Stimulated activated CD8-positive, alpha-beta memory T cell treated with anti-CD3 and anti-CD28 coated beads, Interleukin-7, amount 100 ng/mL, for 48 hours (primary cell): ENCODE measurements at regions not wholly inside any gene's neighbourhood (a gene's known extent, or its start where the extent isn't known, plus 50 kb on each side); places are given as distances from the start of the nearest gene placed in this dataset.
"Not testable (repeated sequence)": the region's sequence is repeated elsewhere in the genome, so short reads cannot be mapped to it uniquely, and the experiment has no call there.

Experiments
- DNase-seq, 2 donors: peaks; one replicate each; pipeline ENCODE4 v3.0.0-alpha.2; 2020; ENCODE audit warnings: low read depth in 1 of 2; ENCODE audit errors: extremely low read depth in 1 of 2

DNA sequence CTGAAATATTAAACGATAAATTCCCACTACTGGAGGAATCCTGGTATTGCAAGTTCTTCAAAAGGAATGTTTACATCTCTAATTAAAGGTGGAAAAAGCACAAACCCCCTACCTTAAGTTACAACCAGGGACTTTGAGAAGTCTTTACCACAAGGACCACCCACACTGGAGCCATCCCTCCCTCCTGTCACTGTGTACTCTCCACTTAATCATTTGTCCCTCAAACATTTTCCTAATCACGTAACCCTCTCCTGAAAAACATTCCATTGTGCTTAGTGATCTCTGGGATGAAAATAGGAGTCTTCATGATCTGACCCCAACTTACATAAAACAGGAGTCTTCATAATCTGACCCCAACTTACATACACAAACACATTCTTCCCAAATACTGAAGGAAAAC, 85.7 kb downstream of the SUCLG1 start:
- no peak for DNase-seq

DNA sequence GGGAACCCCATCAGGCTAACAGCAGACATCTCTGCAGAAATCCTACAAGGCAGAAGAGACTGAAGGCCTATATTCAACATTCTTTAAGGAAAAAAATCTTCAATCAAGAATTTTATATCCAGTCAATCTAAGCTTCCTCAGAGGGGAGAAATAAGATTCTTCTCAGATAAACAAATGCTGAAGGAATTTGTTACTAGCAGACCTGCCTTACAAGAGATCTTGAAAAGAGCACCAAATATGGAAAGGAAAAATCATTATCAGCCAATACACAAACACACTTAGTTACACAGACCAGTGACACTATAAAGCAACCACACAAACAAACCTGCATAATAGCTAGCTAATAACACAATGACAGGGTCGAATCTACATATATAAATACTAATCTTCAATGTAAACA, 96.5 kb downstream of the SUCLG1 start:
- no peak for DNase-seq

DNA sequence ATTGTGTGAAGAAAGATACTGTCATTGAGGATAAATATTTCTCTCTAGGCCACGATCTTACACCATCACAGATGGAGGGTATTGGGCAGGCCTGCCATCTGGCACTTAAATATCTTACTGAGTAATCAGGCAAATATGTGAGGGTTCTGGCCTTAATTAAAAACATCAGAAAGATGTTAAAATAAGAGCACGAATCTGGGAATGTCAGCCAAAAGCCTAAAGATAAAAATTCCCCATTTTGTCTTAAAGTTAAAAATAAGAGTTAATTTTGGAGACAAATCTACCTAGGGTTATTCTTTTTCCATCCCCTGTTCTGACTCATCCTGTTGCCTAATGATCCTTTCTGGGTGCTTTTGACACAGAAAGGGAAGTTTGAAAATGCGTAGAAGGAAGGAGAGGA, 121.0 kb downstream of the SUCLG1 start:
- no peak for DNase-seq

DNA sequence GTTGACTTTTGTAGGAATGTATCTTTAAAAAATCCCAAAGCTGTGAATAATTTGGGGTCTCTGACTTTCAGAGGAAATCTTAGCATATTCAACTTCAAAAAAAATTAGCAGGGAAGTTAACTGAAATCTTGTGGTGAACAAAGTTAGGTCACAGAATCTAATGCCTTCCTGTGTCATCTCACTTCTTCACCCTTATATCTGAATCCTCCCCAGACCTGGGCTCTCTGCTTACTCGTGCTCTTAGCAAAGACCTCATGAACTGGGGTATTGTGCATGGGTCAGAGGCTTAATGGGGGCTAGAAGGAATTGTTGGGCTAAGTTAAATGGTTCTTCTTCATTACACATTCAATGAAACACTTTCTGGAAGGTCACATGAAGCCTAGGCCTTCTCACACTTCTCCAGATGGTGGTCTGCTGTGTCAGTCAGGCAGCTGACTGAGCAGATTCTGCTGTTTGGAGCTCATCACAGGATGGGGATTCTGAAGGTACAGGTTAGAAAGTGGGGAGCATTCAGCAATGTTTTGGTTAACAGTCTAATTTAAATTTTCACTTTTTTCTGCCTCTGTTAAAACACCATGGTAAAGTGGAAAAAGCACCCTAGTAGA, 131.3 kb downstream of the SUCLG1 start:
- no peak for DNase-seq

DNA sequence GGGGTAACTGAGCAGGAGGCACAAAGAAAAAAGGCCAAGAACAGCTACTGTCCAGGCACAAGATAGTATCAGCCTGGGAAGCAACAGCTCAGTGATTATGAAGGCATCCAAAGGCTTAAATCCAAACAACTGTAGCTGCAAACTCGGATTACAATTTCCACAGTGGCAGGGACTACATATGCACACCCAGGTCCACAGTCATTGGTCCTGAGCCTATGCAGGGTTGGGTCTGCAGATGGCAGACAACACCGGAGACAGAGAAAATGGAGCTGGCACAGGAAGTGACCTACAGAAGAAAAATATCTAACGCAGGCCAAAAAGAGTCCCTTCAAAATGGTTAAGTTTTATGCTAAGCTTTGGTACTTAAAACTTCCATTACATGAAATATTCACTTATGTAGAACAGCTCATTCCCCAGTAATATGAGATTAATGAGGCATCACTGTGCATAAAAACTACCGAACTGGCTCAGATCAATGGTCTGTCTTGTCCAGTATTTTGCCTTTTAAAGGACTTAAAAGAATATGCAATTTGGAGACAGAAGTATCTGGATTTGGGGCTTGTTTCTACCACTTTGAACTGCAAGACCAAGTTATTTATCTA, 132.1 kb downstream of the SUCLG1 start:
- no peak for DNase-seq

DNA sequence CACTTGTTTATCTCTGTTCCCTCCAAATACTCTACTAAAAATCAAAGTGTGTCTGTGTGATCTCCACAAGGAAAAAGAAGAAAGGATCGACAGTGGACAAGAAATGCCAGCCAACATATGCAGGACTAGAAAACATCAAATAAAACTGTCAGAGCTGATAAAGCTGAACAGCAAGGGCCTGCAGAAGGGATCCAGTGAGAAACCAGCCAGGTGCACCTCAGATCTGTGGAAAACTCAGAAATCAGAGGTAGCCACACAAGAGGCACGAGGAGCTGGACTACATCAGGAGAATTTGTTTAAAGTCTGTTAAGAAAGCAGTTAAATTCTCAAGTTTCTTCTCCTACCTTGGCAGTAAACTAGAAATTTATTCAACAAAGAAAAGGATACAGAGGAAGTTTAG, 135.2 kb downstream of the SUCLG1 start:
- DNase-seq: no peak

DNA sequence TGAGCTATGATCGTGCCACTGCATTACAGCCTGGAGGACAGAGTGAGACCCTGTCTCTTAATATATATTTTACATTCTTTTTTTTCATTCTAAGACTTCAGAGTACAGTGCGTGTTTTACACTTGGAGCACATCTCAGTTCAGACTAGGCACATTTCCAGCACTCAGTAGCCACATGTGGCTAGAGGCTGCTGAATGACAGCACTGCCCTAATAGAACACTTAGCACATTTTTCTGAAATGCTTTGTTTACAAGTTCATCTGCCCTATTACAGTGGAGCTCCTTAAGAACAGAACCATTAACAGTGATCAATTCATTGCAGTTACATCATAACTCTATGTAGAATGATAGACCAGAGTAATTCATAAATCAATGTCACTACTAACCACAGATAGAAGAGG, 138.1 kb downstream of the SUCLG1 start:
- no peak for DNase-seq

DNA sequence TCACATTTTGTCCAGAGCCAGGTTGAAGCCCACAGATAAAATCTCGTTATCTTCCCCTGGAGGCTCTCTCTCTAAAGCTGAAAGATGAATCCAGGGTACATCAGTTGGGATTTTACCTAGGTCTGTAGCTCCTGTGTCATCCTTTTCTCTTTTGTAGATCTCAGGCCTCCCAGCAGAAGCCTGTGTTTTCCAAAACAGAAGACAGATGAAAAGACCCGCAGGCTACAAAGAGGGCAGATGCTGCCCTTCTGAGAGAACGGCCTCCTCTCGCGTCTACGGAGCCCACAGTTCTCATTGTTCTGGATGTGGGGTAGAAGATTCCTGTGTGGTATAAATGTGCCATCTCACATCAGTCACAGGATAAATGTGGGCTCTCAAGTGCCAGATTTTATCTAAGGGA, 139.5 kb downstream of the SUCLG1 start:
- no peak for DNase-seq

DNA sequence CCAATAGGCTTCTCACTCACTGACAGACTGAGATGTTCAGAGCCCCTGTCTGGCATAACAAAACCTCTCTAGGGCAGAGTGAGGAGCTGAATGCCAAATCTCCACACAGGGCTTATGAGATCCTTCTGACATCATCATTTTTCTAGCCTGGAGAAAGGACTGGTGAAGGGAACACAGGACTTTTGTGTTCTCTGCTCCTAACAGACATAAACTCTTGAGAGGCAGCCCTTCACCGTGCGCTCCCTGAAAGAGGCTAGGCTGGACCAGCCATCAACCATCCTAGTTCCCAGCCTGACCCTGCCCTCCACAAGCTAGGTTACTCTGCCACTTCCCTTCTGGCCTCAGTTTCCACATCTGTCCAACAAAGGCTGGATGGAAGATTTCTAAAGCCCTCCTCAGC, 141.9 kb downstream of the SUCLG1 start:
- no peak for DNase-seq

DNA sequence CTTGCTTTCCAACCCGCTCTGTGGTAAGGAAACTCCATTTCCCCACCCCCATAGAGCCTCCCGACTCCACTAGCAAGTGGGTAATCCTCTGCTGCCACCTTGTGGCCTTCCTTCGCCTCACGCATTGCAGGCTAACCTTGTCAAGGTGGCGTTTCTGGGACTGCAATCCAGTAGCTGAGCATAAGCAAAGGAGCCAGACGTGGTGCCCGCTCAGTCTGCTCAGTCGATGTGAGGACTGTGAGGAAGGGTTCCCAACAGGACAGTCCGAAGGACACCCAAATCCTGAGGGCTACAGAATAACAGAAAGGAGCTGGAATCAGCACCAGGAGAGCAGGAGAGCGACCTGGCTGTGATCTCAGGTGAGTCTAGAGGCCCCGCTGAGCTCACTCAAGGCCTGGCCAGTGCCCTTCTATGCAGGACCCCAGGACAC, 144.2 kb downstream of the SUCLG1 start:
- DNase-seq: peak; percentile 52 to 70

DNA sequence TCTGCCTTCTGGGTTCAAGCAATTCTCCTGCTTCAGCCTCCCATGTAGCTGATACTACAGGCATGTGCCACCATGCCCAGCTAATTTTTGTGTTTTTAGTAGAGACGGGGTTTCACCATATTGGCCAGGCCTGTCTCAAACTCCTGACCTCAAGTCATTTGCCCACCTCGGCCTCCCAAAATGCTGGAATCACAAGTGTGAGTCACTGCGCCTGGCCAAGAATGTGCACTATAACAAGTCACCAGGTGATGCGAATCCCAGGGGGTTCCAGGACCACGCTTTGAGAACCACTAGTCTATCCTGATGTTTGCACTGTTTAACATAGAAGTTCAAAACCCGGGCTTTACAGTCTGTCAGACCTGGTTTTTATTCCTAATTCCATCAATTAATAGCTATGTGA, 144.8 kb downstream of the SUCLG1 start:
- DNase-seq: no peak

DNA sequence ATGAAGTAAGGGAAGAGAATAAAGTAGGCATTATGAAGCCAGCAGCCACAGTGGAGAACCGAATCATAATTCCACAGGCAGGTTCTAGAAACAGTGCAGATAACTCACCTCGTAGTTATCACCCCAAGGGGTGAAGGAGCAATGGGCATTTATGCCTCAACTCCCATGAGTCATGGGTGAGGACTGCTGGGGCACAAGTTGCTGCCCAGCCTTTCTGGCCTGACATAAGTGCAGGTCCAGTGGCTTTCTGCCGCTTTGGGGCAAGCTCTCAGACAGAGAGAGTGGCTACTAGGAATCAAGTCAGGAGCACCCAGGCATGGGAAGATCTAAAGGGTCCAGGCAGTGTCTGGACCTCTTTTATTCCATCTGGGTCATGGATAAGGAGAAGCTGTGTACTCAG, 149.8 kb downstream of the SUCLG1 start:
- no peak for DNase-seq

DNA sequence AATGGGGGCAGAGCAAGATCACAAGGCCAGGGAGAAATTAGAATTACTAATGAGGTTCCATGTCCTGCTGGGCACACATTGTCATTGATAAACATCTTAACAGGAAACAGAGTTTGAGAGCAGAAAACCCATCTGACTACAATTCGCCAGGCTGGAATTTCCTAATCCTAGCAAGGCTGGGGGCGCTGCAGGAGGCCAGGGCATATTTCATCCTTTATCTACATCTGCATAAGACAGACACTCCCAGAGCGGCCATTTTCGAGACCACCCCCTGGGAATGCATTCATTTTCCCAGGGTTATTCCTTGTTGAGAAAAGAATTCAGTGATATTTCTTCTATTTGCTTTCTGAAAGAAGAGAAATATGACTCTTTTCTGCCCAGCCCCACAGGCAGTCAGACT, 152.7 kb downstream of the SUCLG1 start:
- no peak for DNase-seq

DNA sequence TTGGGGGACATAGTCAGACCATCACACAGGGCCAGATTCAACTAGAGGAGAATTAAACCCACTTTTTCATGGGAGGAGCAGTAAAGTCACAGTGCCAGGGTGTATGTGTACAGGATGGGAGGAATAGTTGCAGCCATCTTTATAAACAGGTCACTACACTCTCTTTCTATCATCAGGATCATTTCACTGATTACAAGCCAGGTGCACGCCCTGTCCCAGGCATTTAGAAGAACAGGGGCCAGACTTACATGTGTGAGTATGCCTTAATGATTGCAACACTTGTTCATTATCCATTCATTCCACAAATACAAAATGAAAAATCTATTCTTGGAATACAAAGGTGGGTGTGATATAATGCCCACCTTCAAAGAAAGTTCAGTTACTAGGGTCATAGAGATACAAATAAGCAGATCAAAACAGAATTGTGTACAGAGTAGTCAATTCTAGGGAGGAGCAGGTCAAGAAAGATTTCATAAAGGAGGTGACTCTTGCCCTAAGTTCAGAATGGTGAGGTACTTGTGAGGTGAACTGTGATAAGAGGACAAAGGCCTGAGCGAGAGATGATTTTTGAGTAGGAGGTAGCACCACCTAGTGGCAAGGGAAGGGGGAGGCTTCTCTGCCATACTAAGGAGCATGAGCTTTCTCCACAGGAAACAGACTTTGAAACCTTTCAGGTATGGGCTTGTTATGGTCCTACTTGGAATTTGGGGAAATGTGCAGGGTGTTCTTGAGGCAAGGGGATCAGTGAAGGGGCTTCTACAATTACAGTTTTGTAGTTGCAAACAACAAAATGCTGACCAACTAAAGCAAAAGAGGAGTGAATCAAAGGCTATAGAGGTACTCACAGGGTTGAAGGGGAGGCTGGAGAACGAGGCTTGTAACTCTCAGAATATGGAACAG, 156.3 kb downstream of the SUCLG1 start:
- no peak for DNase-seq

DNA sequence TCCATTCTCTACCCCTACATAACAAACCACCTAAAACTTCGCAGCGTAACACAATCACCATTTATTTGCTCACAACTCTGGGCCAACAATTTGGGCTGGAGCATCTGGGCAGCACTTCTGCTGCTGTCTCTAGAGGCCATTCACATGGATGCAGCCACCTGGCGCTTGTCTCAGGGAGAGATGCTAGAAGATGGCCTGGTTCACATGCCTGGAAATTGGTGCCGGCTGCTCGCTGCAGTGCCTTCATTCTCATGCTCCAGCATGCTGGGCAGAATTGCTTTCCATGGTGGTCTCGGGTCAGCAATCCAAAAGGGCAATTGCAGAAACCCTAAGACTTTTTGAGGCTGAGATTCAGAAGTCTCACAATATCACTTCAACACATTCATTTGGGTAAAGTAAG, 157.4 kb downstream of the SUCLG1 start:
- DNase-seq: no peak

DNA sequence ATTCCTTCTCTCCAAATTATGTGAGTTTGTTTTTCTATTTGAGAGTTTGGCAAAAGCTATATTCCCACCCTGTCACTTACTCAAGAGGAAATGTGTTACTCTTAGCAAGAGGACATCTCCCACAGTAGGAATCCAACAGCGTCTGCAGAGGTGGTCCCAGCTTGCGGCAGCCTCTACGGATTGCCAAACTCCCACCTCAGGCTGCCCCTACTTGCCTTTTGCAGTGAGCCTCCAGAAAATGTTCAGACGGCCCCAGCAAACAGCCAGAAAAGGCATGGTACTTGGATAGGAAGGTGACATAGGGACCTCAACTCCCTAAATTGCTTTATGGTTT, 158.4 kb downstream of the SUCLG1 start:
- no peak for DNase-seq

DNA sequence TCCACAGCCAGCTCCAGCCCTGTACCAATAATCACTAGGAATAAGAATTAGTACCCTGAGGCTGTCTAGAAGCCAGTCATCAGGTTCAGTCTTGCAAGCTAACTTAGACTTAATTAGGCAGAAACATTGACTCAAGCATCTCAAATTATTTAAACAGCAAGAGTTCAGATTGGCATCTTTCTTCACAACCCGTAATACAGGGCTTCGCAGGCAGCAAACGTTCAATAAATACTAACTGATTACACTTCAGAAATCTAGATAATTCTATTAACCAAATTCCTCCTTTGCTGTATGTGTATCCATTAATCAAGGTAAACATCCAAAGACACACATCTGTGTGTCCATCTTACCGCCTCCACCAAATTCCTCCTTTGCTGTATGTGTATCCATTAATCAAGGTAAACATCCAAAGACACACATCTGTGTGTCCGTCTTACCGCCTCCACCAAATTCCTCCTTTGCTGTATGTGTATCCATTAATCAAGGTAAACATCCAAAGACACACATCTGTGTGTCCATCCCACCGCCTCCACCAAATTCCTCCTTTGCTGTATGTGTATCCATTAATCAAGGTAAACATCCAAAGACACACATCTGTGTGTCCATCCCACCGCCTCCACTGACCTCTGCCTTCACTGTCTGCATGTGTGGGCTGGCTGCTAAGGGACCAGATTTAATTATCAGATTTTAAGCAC, 158.9 kb downstream of the SUCLG1 start:
- DNase-seq: not testable (repeated sequence)

DNA sequence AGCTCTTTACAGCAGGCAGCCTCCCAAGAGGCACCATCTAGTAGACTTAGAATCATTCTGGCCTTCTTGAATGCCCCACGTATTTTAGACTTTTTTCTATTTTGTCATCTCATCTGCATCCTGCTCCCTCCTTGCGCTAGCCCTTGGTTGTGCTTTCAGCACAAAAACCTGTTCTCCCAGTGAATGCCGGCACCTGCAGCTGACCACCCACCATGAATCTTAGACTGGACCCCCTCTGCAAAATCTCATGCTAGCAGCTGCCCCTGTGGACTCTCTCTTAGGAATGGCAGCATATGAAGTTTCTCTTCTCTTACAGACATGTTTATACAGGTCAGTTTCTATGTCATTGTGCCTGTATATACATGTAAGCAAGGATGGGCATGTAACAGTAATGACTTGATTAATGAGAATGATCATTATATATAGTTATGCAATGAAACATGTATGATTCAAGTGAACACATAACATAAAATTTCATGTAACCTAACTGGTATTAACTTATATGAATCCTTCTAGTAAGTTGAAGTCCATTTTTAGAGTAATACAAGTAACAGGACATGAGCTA, 159.8 kb downstream of the SUCLG1 start:
- DNase-seq: no peak

DNA sequence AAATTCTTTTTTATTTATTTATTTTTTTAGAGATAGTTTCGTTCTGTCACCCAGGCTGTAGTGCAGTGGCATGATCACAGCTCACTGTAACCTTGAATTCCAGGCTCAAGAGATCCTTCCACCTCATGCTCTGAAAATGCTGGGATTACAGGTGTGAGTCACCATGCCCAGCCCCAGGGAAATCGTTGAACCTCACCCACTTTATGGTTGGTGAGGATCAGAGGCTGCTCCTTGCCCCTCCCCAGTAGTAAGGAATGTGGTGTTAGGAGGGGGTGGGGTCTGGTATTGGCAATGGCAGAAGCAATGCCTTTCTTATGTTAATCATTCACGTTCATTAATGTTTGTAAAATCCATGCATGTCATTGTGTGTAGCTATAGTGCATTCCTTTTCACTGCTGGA, 161.9 kb downstream of the SUCLG1 start:
- DNase-seq: no peak

DNA sequence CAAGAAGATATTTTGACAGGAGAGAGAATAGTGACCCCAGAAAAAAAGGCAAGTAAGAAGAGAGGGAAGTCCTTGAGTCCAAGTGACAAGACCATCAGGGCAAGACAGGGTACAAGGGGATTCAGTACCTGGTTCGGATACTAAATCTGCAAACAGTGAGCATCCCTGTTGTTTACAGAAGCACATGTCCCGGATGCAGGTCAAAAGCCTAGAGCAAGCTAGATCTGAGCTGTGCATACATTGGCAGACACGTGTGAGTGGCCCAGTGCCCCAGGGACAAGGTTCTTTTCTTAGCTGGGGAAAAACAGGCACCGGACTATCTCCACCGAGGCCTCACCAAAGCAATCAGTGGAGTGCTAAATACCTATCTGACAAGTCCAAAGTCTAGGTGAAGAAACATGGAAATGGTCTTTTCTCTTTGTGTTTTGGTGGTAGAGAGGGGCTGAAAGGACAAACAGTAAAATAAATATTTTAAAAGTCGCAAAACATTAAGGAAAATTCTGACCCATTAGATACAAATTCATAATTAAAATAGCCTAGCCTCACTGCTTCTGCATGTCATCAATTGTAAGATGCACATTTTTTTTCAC, 165.2 kb downstream of the SUCLG1 start:
- DNase-seq: no peak

DNA sequence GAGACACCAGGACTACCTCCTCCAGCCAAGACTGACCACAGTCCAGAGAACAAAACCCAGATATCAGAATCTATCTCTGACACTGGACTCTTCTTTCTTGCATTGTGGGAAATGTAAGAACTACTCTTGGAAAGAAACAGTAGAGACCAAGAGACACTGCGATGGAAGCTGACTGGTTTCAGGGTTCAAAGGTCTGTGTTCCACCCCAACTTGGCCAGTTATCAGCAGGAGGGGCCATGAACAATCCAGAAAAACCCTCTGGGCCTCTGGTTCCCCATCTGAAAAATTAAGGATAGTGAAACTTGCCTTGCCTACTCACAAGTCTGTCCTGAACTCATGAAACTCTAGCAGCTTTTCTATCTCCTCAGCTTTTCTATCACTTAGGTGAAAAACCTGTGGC, 166.5 kb downstream of the SUCLG1 start:
- DNase-seq: no peak
